Gastrocnemius medialis (tissue), 4 donors: ENCODE measurements at regions not wholly inside any gene's neighbourhood (a gene's known extent, or its start where the extent isn't known, plus 50 kb on each side); places are given as distances from the start of the nearest gene placed in this dataset.

Source experiments
- ATAC-seq, 2 donors: fragments of 150-250 bp; one replicate each; pipeline ENCODE4 v1.9.1; 2016
- DNase-seq, 2 donors: peaks; one replicate each; pipeline ENCODE4 v3.0.0-alpha.2; 2019
- H3K27ac ChIP-seq, 4 donors: fragments of 200-600 bp; sonication (generic); 1 replicate in 1 of 4; 2 replicates in 3 of 4; pipeline ENCODE4 v1.5.1; 2016 to 2018; ENCODE audit warnings: mild to moderate bottlenecking in 2 of 4, moderate library complexity in 1 of 4
- H3K27me3 ChIP-seq, 3 donors: fragments of 200-600 bp; sonication (generic) in 2 of 3; 1 replicate in 1 of 3; 2 replicates in 2 of 3; pipeline versions ENCODE4 v1.5.1 to v1.6.0; 2016 to 2019; ENCODE audit warnings: mild to moderate bottlenecking in 1 of 3, moderate library complexity in 1 of 3
- H3K36me3 ChIP-seq, 2 donors: fragments of 200-600 bp; sonication (generic) in 1 of 2; one replicate each; pipeline ENCODE4 v1.5.1; 2017 to 2018
- H3K4me1 ChIP-seq, 2 donors: fragments of 200-600 bp; sonication (generic) in 1 of 2; one replicate each; pipeline ENCODE4 v1.5.1; 2016 to 2017; ENCODE audit warnings: mild to moderate bottlenecking in 2 of 2
- H3K4me3 ChIP-seq, 4 donors: fragments of 200-600 bp; sonication (generic) in 3 of 4; 1 replicate in 1 of 4; 2 replicates in 3 of 4; pipeline ENCODE4 v1.5.1; 2016 to 2019; ENCODE audit warnings: mild to moderate bottlenecking in 2 of 4
- H3K9me3 ChIP-seq, 3 donors: fragments of 200-600 bp; sonication (generic) in 2 of 3; 1 replicate in 1 of 3; 2 replicates in 2 of 3; pipeline ENCODE4 v1.5.1; 2016 to 2019
- CTCF ChIP-seq, 5 experiments: fragments of 450-650 bp in 3 of 5; fragments of 200-600 bp in 2 of 5; sonication (generic) in 2 of 5; IDR thresholded peaks in 4 of 5; conservative IDR thresholded peaks in 1 of 5; 1 replicate in 4 of 5; 2 replicates in 1 of 5; pipeline ENCODE4 v1.5.1; 2016 to 2019; ENCODE audit warnings: antibody characterized with exemption in 5 of 5, mild to moderate bottlenecking in 3 of 5, moderate library complexity in 3 of 5
- POLR2A ChIP-seq, 2 donors: fragments of 450-650 bp; IDR thresholded peaks; one replicate each; pipeline ENCODE4 v1.6.1; 2017; ENCODE audit warnings: antibody characterized with exemption in 2 of 2, mild to moderate bottlenecking in 2 of 2, moderate library complexity in 2 of 2
- in situ Hi-C, 4 donors: fragments of 200-750 bp; cut with MboI; loops; one replicate each; pipeline versions ENCODE4 v1.15.0 to v1.8.0; 2017; ENCODE audit warnings: low sequenced_read_pairs in 4 of 4
- intact Hi-C: fragments of 100-400 bp; cut with DNase I; formaldehyde crosslinking; loops from one replicate; pipeline ENCODE4 v1.15.1; 2023; ENCODE audit warnings: low total_unique reads

GRCh38 chr12:46089414-46090162 lies 99.2 kb upstream of the SCAF11 start:
- no peak for ATAC-seq
- H3K4me3 ChIP-seq, result no peak overlapping the region
- TF ChIP-seq CTCF (IDR thresholded peaks at IDR 0.05 in 4 of 5, conservative IDR thresholded peaks at IDR 0.05 in 1 of 5) (no peak), POLR2A (IDR thresholded peaks at IDR 0.05) (no peak)
- DNase-seq, result no peak
- peaks cover 0 to 5% (median 0%) of the 10 kb centered on the region in 3 donors for H3K27me3 ChIP-seq
- in situ Hi-C loops (no loop called here), intact Hi-C loops (no loop called here)
- H3K27ac ChIP-seq, result no peak overlapping the region
- no peaks in the 10 kb centered on the region for H3K4me1 ChIP-seq
- H3K36me3 ChIP-seq, result no peaks in the 10 kb centered on the region
- H3K9me3 ChIP-seq, result no peaks in the 10 kb centered on the region

- intact Hi-C loops, result no loop called here
- TF ChIP-seq POLR2A (IDR thresholded peaks at IDR 0.05), result no peak
- no peak for TF ChIP-seq CTCF (IDR thresholded peaks at IDR 0.05 in 4 of 5, conservative IDR thresholded peaks at IDR 0.05 in 1 of 5)
These were observed 97.6 kb upstream of the SCAF11 start for GRCh38 chr12:46087916-46088439.

GRCh38 chr12:46084666-46085631 lies 94.6 kb upstream of the SCAF11 start:
- ATAC-seq (no peak), DNase-seq (no peak)
- in situ Hi-C loops (no loop called here), intact Hi-C loops (no loop called here)
- H3K27ac ChIP-seq, result no peak overlapping the region
- TF ChIP-seq CTCF (IDR thresholded peaks at IDR 0.05 in 4 of 5, conservative IDR thresholded peaks at IDR 0.05 in 1 of 5) (no peak), POLR2A (IDR thresholded peaks at IDR 0.05) (no peak)
- no peaks in the 10 kb centered on the region for H3K36me3 ChIP-seq
- no peaks in the 10 kb centered on the region for H3K4me1 ChIP-seq
- H3K4me3 ChIP-seq, result no peak overlapping the region
- no peaks in the 10 kb centered on the region for H3K9me3 ChIP-seq
- no peaks in the 10 kb centered on the region for H3K27me3 ChIP-seq

More at GRCh38 chr12:46087916-46088439, 97.6 kb upstream of the SCAF11 start:
- H3K27me3 ChIP-seq, result peaks cover 0 to 5% (median 0%) of the 10 kb centered on the region in 3 donors
- H3K36me3 ChIP-seq, result no peaks in the 10 kb centered on the region
- H3K4me1 ChIP-seq, result no peaks in the 10 kb centered on the region
- no peak for DNase-seq
- H3K4me3 ChIP-seq, result no peak overlapping the region
- in situ Hi-C loops, result no loop called here
- no peak for ATAC-seq
- no peak overlapping the region for H3K27ac ChIP-seq
- H3K9me3 ChIP-seq, result no peaks in the 10 kb centered on the region

GRCh38 chr12:46082490-46083200 lies 92.3 kb upstream of the SCAF11 start:
- Histone ChIP-seq H3K27ac (no peak overlapping the region), H3K9me3 (no peaks in the 10 kb centered on the region), H3K27me3 (no peaks in the 10 kb centered on the region), H3K4me3 (no peak overlapping the region), H3K36me3 (no peaks in the 10 kb centered on the region), H3K4me1 (no peaks in the 10 kb centered on the region)
- in situ Hi-C loops (no loop called here), intact Hi-C loops (no loop called here)
- ATAC-seq, result no peak
- TF ChIP-seq POLR2A (IDR thresholded peaks at IDR 0.05), result no peak
- no peak for TF ChIP-seq CTCF (IDR thresholded peaks at IDR 0.05 in 4 of 5, conservative IDR thresholded peaks at IDR 0.05 in 1 of 5)
- DNase-seq, result no peak
